Activated gamma-delta T cell treated with anti-CD3 and anti-CD28 coated beads, Interleukin-2, amount 50 U/mL, for 16 hours (primary cell): ENCODE measurements at regions not wholly inside any gene's neighbourhood (a gene's known extent, or its start where the extent isn't known, plus 50 kb on each side); places are given as distances from the start of the nearest gene placed in this dataset.

Experiments used
- DNase-seq: peaks from one replicate; pipeline ENCODE4 v3.0.0-alpha.2; 2020; ENCODE audit warnings: low read depth

DNA sequence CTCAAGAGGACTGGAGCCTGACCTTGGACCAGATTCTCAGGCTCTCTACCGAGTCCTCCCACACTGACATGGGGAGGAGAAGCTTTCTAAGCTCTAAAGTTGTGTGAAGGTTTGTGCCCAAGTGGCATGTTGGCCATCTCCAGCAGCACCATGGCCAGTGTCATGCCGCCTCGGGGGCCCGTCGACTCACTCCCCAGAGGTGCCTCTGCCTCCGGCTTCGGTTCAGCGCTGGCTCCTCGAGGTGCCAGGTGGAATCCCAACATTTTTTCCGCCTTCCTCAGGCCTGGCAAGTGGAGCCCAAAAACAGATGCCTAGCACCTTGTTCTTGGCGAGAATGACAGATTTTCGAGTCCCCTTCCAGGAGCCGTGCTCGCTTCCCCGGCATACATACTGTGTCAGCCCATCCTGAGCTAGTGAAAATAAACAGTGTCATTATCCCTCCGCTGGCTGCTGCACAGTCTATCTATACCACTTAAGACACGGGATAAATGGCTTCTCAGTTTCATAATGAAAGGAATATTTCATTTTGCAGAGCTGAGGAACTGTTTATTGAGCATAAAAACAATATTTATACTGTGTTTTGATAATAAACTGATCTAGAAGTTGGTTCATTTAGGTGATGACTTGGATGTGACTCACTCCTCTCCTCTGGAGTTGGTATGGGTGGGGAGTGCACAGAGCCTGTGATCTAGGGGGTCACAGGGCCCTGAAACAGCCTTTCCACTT lies 328.5 kb upstream of the TLE3 start:
- DNase-seq = no peak

DNA sequence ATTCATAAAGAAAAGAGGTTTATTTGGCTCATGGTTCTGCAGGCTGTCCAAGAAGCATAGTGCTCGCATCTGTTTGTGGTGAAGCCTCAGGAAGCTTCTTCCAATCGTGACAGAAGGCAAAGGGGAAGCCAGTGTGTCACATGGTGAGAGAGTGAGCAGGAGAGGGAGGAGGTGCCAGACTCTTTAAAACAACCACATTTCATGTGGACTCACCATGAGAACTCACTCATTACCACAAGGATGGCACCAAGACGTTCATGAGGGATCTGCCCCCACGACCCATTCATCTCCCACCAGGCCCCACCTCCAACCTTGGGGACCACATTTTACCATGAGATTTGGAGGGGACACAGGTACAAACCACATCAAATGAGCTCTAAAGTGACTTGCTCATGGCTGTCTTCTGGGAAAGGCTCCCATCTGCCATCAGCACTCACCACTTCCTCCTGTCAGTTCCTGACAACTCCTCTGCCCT lies 327.3 kb upstream of the TLE3 start:
- DNase-seq = no peak

DNA sequence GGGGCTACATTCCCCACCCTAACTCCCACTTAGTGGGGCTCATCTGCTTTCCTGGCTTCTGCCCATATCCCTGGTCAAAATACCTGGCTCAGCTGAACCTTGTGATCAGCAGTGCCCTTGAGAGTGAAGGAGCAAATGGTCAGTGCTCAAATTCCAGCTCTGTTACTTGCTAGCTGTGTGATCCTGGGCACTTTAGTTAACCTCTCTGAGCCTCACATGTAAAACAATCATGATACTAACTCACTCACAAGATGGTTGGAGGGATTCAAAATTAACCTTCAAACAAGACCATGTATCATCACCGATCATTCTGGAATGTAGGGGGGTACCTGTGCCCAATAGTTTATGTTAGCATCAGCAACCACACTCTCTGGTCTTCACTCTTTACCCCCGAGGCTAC lies 325.6 kb upstream of the TLE3 start:
- DNase-seq = no peak

DNA sequence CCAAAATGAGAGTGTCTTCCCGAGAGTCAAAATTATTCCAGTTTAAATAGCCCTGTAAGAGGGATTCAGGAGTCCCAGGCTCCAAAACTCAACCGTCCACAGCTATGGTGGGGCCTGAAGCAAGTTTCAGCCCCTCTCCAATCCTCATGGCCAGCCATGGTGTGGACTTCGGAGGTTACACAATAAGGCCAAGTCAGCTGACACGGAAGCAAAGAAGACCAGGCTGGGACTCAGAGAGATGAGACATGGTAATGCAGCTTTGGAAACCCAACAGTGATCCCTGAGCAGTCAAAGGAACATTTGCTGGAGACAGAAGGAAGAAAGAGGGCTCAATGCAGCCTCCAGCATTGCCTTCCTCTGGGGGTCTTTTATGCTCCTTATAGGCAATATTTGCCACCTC lies 324.6 kb upstream of the TLE3 start:
- no peak for DNase-seq

DNA sequence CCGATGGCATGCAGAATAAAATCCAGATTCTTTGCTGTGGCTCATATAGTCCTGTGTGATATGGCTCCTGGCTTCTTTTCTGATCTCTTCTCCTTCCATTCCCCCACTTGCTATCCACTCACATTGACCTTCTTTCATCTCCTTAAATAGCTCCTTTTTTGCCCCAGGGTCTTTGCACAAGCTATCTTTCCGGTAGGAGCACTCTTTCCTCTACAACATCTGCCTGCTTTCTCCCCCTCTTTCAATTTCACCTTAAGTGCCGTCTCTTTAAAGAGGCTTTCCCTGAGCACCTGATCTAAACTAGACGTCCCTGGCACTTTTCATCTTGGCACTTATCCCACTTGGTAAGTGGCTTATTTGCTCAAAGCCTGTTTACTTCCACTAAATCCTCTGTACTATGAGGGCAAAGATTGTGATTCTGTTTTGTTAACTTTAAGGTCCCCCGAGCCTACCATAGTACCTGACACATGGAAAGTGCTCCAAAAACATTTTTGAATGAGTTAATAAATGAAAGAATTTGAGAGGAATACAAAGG lies 323.3 kb upstream of the TLE3 start:
- DNase-seq = no peak

DNA sequence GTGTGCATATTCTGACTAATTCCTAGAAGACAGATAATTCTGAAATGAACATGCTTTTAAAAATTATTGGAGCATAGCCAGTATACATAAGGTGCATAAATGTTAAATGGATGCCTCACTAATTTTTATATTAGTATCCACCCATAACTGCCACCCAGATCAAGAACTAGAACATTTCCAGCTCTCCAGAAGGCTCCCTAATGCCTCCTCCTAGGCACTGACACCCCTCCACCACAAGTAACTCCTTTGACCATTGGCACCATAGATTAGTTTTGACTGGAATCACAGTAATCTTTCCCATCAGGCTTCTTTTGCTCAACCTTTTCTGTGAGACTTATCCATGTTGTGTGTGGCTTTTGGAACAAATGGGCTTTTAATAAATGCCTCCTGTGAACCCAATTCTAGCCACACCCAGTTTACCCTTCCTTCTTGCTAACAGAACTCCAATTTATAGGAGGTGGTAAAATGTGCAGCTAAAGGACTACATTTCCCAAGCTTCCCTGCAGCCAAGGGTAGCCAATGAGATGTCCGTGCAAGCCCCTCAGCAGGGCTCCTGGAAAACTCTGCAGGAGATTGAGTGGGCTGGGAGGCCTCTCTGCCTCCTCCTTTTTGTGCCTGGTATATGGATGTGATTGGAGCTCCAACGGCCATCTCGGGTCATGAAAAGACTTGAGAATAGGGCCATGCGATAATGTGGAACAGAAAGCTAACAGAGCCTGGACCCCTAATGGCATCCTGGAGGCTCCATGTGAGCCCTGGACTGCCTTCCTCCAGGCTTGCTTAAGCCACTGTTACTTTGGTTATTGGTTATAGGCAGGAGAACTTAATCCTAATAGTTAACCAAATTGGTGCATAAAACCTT lies 322.6 kb upstream of the TLE3 start:
- DNase-seq = no peak

DNA sequence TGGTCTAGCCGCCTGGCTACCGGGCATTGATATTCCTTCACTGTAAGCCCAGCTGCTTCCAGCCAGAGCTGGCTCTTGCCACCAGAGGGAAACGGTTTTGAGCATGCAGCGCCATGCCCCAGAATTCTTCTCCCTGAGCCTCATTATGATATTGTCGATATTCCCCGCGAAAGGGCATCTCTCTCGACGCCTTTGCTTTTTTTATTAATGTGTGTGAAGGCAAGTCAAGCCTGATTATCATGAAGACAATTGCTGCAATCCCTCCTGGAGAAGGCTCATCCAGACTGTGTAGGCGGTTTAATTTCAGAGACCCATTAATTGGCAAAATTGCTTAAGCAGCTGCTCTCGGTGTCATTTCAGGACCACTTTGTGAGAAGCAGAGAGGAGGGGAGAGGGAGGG lies 321.2 kb upstream of the TLE3 start:
- DNase-seq = no peak

DNA sequence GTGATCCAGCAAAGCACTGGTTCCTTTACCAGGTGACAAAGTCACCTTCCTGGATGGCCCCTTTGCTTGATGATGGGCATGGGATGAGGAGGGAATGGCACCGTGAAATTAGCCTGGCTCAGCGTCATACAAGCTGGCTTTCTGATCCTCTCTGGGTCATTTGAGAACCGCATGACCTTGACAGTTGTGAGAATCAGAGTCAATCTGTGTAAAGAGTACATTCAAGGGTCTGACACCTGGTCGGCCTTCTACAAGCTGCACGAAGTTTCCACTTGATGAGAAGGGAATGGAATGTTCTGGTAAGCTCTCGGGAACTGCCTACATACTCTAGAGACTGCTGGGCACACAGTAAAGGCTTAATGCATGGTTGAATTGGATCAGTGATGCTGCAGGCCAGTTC lies 319.8 kb upstream of the TLE3 start:
- no peak for DNase-seq

DNA sequence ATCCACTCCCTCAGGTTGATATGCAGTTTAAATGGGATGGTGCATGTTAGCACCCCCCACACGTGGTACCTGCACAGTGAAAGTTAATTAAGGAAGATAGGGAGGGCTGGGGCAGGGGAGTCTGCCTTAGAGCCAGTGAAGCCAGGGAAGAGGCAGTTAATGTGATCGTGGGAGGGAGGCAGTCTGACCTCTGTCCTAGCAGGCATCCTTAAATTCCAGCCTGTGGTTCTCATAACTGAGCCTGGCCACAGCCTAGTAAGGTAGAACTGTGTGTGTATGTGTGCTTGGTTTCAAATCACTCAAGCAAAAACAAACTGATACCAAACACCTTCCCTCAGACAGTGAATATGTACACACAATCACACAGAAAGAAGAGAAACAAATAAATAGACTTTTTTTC lies 319.1 kb upstream of the TLE3 start:
- DNase-seq = no peak

DNA sequence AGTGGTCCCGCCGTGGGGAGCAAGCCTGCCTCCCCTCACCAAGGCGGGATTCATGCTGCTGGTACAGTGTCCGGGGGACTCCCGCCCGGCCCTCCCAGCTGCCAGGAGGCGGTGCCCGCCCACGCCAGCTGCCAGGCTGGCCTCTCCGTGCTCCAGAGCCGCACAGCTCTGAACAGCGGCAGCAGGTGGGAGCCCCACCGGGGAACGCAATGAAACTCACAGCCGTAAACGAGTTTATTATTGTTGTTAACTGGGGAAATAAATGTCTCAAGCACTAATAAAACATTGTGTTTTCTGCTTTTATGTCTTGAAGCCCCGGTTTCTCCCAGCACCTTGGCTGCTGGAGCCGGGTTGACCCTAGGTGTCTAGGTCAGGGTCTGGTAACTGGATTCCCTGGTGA lies 317.7 kb upstream of the TLE3 start:
- DNase-seq = no peak

DNA sequence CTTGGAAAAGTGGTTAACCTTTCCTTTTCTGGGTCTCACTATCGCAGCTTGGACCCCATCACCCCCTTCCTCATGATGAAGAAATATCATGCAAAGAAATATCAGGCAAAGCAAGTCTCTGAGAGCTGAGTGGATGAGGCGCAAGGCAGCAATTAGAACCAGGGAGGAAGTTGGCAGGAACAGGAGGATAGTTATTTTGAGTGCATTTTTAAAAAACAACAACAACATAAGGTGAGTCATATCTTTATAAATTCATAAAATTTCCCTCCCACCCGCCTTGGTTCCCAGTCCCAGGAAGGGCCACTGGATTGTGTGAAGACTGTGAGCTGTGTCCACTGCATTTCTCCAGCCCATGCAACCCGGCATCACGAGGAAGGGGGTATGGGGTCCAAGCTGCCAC lies 316.9 kb upstream of the TLE3 start:
- DNase-seq = no peak

DNA sequence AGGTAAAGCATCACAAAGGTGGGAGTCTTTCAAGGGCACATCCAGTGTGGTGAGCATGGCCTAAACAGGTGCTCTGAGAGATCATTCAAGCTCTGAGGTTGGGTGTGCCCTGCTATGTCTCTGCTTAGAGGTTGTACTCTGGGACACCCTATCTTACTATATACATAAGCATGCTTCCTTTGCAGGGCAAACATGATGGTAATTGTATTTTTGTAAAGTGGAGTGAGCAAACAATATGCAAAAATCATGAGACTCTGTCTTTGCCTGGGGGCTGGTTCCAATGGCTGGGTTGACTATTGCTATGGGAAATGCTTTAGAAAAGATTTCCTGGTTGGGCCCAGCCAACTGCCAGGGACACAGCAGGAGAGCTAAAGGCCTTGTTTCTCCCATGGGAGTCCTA lies 315.1 kb upstream of the TLE3 start:
- no peak for DNase-seq

DNA sequence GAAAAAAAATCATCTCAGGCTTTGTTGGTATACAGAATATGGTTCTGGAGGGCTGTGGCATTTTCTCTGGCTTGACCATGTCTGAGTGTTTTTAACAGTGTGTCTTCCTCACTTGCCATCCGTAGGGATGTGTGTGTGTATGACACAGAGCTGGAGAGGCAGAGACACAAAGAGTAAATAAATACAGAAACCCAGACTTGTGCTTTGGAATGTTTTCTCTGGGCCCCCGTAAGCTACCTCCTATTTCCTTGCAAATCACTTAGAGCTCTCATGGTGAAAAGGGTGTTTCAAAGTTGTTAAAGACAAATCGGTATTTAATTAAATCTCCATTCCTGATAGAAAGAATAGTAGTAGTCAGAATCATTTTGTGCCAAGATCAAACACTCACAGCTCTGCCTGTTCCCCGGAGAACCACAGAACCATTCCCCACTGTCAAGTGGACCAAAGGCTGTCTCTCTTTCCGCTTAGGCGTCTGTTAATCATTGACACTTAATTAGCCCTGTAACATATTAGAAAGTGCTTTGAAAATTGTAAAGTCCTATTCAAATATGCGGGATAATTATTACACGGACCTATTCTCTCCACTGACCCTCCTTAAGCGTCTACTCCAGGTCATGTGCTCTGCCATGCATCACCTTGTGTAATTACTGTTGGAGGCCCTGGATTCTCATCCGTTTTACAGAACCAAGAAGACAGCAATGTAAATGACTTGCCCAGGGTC lies 313.6 kb upstream of the TLE3 start:
- DNase-seq = no peak

DNA sequence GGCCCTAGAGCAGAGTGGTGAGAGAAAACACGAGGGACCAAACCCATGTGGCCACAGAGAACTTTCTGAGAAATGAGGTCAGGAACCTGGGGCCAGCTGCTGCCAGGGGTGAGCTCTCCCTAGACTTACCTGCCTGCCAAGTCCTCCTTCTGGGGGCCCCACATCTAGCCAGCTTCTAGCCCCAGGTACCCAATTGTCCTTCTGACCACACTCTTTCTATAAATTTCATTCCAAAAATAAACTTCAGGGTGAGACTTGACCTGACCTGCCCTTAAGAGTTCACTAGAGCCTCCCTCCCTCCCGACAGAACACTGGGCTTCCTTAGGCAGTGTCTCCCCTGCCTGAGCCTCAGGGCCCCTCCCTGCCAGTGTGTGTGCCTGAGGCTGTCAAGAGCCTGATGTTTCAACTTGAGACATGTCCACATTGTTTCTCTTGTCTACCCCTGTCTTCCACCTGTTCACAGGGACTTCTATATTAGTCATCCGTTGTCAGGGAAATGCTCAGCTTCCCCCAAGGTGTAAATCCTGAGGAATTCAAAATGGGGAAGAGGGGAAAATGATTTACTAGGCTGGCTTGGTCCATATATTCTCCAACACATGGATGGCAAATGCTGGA lies 312.8 kb upstream of the TLE3 start:
- no peak for DNase-seq

DNA sequence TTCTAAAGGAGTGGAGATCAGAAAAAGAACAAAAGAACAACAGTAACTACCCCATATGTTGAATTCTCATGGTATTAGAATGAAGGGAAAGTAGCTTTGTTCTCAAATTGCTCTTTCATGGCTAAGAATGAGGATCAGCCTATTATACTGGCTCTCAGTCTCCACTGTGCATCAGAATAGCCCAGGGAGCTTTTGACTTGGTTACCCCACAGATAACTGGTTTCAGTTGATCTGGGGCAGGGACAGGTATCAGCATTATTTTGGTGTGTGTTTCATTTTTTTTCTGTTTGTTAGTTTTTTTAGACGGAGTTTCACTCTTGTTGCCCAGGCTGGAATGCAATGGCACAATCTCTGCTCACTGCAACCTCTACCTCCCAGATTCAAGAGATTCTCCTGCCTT lies 311.7 kb upstream of the TLE3 start:
- no peak for DNase-seq

DNA sequence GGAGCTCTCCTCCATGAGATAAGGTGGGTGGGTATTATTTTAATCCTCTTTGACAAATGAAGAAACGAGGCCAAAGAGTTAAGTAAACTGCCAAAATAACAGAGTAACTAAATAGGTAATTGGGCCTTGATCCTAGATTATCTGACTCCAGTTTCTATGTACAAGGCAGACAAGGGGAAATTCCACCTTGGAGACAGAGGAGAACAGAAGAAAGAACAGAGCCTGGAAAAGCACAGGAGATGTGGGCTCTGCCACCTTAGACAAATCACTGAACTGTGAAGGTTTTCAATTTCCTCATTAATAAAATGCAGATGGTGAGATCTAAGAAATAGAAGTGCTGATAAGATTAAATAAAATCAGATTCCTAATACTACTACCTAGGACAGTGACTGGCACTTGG lies 310.2 kb upstream of the TLE3 start:
- no peak for DNase-seq

DNA sequence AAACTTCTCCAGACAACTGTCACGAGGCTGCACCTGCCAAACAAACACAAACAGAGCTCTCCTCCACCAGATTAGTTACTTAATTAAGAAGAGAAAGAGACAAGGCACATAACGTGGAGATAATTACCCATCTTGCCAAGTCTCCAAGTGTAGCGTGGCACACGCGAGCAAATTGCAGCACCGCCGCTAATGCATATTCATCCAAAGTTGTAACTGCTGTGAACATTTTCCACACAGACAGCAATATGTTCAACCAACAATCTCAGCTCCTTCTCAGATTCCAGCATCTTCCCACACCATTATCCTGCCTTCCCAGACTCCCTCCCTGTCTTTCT lies 309.6 kb upstream of the TLE3 start:
- no peak for DNase-seq

DNA sequence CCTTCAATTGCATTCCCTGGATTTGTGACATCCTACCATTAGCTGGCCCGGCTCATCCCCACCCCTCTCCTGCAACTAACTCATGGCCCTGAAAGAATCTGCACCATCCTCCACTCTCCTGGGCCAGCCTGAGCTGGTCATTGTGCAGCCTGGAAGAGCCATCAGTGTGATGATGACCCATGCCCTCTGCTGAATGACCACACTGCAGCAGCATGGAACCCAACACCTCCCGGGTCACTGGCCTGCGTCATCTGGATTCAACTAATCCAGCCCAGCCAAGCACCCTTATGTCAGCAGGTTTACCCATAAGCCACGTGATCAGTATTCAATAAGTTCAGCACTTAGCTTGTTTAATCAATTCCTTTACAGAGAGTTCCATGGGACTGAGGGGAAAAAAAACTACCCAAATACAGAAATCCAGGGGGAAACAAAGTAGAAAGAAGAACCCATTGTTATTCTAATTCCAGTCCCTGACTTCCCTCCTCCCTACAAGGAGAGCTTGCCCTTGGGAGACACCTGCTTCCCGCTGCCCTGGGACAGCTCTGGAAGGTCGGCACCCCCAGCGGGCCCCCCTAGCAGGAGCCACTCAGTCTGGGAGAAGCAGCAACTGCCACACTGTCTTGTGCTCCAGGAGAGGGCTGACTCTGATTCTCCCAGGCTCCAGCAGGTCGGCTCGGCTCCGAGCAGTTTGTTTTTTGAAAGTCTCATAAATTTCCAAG lies 309.1 kb upstream of the TLE3 start:
- no peak for DNase-seq

DNA sequence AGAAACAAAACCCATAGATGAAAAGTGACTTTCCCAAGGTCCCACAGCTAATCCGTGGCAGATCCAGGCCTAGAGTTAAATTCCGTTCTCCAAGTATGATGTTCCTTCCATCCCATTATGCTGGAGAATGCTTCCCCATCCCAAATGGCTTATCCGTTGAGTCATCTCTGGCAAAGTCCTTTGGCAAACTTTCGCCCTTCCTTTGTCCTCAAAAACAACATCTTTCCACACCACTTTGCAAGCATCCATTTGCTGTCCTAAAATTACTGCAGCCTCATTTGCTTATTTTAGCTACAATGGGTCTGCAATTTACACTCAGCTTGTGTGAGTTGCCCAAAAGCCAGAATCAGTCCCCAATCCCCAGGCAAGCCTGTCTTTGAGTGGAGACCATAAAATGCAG lies 304.0 kb upstream of the TLE3 start:
- no peak for DNase-seq

DNA sequence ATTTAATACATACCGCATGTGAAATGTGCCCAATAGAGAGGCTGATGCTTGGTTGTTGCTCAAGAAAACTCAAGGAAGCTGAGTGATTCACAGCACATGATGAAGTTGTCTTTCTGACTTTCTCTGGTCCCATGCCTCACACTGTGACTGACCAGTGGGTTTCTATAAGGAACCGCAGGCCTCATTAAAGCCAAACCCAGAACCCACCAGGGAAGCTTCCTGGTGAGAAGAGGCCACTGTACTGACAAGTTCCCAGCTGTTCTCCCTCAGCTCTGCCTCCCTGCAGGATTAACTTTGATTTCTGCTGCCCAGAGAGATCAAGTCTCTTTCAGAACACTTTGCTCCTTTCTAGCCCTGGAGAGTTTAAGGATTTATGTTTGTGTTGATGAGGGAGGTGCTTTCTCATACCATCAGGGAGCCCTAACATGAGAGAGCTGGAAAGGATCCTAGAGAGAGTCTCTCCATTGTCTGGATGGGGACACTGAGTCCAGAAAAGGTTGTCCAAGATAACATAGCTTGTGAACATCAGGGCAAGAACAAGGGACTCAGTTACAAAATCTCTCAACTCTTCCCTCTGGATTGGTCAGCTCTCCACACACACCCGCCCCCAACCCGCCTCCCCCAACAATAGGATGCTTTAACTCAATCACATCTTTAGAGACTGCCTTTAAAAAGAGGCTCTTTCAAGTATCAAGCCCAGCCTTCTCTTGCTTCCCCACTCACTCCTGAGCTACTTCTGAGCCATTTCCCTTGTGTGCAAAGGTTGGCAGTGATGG lies 303.2 kb upstream of the TLE3 start:
- DNase-seq = no peak

DNA sequence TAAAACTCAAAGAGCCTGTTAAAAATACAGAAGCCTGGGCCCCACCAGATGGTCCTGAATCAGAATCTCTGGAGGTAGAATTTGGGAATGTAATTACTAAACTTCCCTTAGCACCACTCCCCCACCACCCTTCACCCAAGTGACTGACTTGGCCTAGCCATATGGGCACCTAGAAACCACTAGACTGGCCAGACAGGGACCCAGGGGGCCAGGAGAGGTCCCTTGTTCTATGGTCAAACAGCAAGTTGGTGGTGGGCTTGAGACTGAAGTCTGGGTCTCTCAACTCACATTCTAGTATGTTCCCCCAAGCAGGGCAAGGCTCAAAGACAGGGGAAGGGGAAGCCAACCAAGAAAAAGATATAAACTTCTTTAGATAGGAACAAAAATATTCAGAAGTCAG lies 301.5 kb upstream of the TLE3 start:
- no peak for DNase-seq
